ENCODE measurements at regions not wholly inside any gene's neighbourhood (a gene's known extent, or its start where the extent isn't known, plus 50 kb on each side); places are given as distances from the start of the nearest gene placed in this dataset.

DNA sequence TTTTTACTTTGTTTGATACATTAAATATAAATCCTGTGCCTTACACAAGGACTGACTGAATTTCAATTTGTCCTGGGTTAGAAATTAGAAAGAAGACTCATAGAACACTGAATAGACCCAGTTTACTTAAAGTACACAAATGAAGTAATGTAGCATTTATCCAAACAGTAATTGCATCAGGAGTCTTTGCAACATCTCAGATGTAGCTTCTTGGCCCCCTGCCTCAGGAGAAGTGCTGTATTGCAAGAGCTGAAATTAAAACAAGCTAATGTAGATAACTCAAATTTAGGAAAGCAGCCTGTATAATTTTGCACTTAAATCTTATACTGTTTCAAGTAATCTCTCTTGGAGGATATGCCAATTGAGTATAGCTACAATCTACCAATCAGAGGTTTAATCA is 54.3 kb upstream of the KCND2 start:
- H4K20me1 ChIP-seq (ENCODE audit: low read depth, low read length), result no peaks in the 10 kb centered on the region
- H3K27ac ChIP-seq (ENCODE audit: low read depth, low read length), result no peak overlapping the region
- no peak overlapping the region for H3K4me2 ChIP-seq (ENCODE audit: low read depth, low read length, poor library complexity, severe bottlenecking)
- H3K9ac ChIP-seq (ENCODE audit: low read length), result no peak overlapping the region
- no peaks in the 10 kb centered on the region for H3K27me3 ChIP-seq (ENCODE audit: low read length)
- no peak overlapping the region for H3K4me3 ChIP-seq (ENCODE audit: insufficient read depth, low read length, poor library complexity, severe bottlenecking)
- H3F3A ChIP-seq (ENCODE audit: insufficient read depth), result no peaks in the 10 kb centered on the region
- H3K9me2 ChIP-seq (replicated peaks; ENCODE audit: insufficient read depth, low read length), result no peaks in the 10 kb centered on the region
- H3K9me3 ChIP-seq (ENCODE audit: insufficient read depth, low read length), result no peaks in the 10 kb centered on the region
- TF ChIP-seq, protein P1, sequence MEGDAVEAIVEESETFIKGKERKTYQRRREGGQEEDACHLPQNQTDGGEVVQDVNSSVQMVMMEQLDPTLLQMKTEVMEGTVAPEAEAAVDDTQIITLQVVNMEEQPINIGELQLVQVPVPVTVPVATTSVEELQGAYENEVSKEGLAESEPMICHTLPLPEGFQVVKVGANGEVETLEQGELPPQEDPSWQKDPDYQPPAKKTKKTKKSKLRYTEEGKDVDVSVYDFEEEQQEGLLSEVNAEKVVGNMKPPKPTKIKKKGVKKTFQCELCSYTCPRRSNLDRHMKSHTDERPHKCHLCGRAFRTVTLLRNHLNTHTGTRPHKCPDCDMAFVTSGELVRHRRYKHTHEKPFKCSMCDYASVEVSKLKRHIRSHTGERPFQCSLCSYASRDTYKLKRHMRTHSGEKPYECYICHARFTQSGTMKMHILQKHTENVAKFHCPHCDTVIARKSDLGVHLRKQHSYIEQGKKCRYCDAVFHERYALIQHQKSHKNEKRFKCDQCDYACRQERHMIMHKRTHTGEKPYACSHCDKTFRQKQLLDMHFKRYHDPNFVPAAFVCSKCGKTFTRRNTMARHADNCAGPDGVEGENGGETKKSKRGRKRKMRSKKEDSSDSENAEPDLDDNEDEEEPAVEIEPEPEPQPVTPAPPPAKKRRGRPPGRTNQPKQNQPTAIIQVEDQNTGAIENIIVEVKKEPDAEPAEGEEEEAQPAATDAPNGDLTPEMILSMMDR (IDR thresholded peaks at IDR 0.05; ENCODE audit: insufficient read depth, low read length, poor library complexity, severe bottlenecking), result no peak
- TF ChIP-seq EZH2phosphoT487 (conservative IDR thresholded peaks at IDR 0.05; ENCODE audit: low read length), result no peak
- no peak overlapping the region for H2AFZ ChIP-seq (ENCODE audit: low read depth, low read length, severe bottlenecking)
- no peaks in the 10 kb centered on the region for H3K36me3 ChIP-seq (ENCODE audit: low read length)
- no peaks in the 10 kb centered on the region for H3K79me2 ChIP-seq (ENCODE audit: insufficient read depth, low read length)

DNA sequence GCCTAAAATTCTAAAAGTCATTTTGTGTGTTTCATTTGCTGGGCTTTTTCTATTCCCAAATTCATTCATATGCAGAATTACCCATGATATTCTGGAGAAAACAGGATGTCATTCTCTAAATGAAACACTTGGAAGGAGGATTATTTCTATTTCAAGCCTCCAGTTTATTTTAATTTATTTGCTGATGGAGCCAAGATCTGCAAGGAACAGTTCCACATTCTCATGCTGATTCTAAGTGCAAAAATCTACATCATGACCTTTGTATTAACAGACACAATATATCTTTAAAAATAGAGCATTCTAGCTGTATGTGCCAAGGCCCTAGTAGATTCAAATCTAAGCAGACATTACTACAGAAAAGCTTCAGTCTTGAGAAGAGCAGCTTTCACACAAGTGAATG is 51.3 kb upstream of the KCND2 start:
- no peaks in the 10 kb centered on the region for H3F3A ChIP-seq (ENCODE audit: insufficient read depth)
- H3K9me3 ChIP-seq (ENCODE audit: insufficient read depth, low read length), result no peaks in the 10 kb centered on the region
- H3K27me3 ChIP-seq (ENCODE audit: low read length), result no peaks in the 10 kb centered on the region
- H3K79me2 ChIP-seq (ENCODE audit: insufficient read depth, low read length), result no peaks in the 10 kb centered on the region
- H3K9ac ChIP-seq (ENCODE audit: low read length), result no peak overlapping the region
- no peak overlapping the region for H3K4me3 ChIP-seq (ENCODE audit: insufficient read depth, low read length, poor library complexity, severe bottlenecking)
- no peak overlapping the region for H3K4me2 ChIP-seq (ENCODE audit: low read depth, low read length, poor library complexity, severe bottlenecking)
- TF ChIP-seq EZH2phosphoT487 (conservative IDR thresholded peaks at IDR 0.05; ENCODE audit: low read length), result no peak
- TF ChIP-seq, protein P1 (IDR thresholded peaks at IDR 0.05; ENCODE audit: insufficient read depth, low read length, poor library complexity, severe bottlenecking), result no peak
- H3K36me3 ChIP-seq (ENCODE audit: low read length), result no peaks in the 10 kb centered on the region
- H3K9me2 ChIP-seq (replicated peaks; ENCODE audit: insufficient read depth, low read length), result no peaks in the 10 kb centered on the region
- H3K27ac ChIP-seq (ENCODE audit: low read depth, low read length), result no peak overlapping the region
- no peaks in the 10 kb centered on the region for H4K20me1 ChIP-seq (ENCODE audit: low read depth, low read length)
- no peak overlapping the region for H2AFZ ChIP-seq (ENCODE audit: low read depth, low read length, severe bottlenecking)
